ENCODE measurements at regions not wholly inside any gene's neighbourhood (a gene's known extent, or its start where the extent isn't known, plus 50 kb on each side); places are given as distances from the start of the nearest gene placed in this dataset.
"Not testable (repeated sequence)": the region's sequence is repeated elsewhere in the genome, so short reads cannot be mapped to it uniquely, and the experiment has no call there.

DNA sequence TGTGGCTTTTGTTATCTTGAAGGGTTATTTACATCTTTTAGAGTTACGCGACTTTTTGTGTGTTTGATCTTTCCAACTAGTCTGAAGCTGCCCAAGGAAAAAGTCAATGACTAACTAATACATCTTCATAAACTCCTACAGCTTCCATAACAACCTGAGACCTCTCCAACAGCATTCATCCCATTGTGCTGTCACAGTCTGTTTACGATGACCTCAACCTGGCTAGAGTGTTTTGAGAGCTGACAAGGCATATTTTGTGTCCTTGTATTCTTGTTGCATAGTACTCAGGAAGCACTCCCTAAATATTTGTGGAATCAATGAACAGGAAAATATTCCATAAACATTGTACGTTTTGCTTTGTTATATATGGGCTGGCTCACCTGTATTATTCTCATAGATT is 140.2 kb upstream of the NBPF9 start:
- not testable (repeated sequence) for H3K36me3 Mint-ChIP-seq; H3K27me3 Mint-ChIP-seq; DNase-seq; H3K9me3 Mint-ChIP-seq; H3K27ac Mint-ChIP-seq; ATAC-seq (ENCODE audit: low read depth in 2 of 2); H3K4me3 Mint-ChIP-seq; H3K4me1 Mint-ChIP-seq

DNA sequence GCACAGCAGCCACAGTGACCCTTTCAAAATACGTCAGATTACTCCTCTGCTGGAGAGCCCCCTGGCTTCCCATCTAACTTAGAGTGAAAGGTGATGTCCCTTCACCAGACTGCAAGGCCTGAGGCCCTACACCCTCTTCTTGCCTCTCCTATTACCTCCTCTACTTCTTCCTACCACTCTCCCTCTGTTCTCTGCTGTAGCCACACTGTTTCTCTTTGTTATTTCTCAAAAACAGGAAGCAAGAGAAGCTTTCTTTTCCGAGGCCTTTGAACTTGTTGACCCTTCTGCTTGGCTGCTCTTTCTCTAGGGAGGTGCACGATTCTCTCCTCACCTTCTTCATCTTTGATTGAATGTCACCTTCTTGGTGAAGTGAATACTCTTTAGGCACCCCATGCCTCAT is 141.3 kb upstream of the NBPF9 start:
- H3K27me3 Mint-ChIP-seq, H3K4me3 Mint-ChIP-seq, H3K9me3 Mint-ChIP-seq, H3K36me3 Mint-ChIP-seq, DNase-seq, H3K27ac Mint-ChIP-seq, H3K4me1 Mint-ChIP-seq: not testable (repeated sequence)
- peak; percentile 53 to 60 for ATAC-seq (ENCODE audit: low read depth in 2 of 2)

DNA sequence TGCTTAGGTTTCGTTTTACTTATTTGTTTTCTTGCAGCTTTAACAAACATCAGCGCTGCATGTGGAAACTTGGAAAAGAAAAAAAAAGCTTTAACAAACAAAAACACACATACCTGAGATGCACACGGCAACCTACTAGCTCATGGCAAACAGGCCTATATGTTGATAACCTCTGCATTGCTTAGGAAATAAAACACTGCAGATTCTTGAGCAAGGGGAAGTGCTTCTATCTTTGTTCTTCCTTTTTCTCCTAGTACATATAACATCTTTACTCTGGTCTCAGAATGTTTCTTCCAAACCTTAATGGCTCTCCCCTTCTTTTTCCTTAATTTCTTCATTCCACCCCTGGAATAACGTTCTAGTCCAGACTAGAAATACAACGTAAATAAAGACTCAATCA is 142.9 kb upstream of the NBPF9 start:
- not testable (repeated sequence) for H3K4me3 Mint-ChIP-seq, DNase-seq, H3K9me3 Mint-ChIP-seq, H3K36me3 Mint-ChIP-seq, H3K4me1 Mint-ChIP-seq, H3K27ac Mint-ChIP-seq, H3K27me3 Mint-ChIP-seq
- peak; percentile 32 to 57 for ATAC-seq (ENCODE audit: low read depth in 2 of 2)

GRCh38 chr1:149248610-149249009 is 145.3 kb upstream of the NBPF9 start:
- H3K9me3 Mint-ChIP-seq; H3K36me3 Mint-ChIP-seq; H3K27me3 Mint-ChIP-seq; H3K27ac Mint-ChIP-seq; ATAC-seq (ENCODE audit: low read depth in 2 of 2); H3K4me1 Mint-ChIP-seq; DNase-seq; H3K4me3 Mint-ChIP-seq: not testable (repeated sequence)

- not testable (repeated sequence) for ATAC-seq (ENCODE audit: low read depth in 2 of 2); H3K27ac Mint-ChIP-seq; H3K36me3 Mint-ChIP-seq; H3K4me1 Mint-ChIP-seq; H3K9me3 Mint-ChIP-seq; H3K27me3 Mint-ChIP-seq; DNase-seq; H3K4me3 Mint-ChIP-seq
Observed at GRCh38 chr1:149249850-149250467, 146.6 kb upstream of the NBPF9 start.

DNA sequence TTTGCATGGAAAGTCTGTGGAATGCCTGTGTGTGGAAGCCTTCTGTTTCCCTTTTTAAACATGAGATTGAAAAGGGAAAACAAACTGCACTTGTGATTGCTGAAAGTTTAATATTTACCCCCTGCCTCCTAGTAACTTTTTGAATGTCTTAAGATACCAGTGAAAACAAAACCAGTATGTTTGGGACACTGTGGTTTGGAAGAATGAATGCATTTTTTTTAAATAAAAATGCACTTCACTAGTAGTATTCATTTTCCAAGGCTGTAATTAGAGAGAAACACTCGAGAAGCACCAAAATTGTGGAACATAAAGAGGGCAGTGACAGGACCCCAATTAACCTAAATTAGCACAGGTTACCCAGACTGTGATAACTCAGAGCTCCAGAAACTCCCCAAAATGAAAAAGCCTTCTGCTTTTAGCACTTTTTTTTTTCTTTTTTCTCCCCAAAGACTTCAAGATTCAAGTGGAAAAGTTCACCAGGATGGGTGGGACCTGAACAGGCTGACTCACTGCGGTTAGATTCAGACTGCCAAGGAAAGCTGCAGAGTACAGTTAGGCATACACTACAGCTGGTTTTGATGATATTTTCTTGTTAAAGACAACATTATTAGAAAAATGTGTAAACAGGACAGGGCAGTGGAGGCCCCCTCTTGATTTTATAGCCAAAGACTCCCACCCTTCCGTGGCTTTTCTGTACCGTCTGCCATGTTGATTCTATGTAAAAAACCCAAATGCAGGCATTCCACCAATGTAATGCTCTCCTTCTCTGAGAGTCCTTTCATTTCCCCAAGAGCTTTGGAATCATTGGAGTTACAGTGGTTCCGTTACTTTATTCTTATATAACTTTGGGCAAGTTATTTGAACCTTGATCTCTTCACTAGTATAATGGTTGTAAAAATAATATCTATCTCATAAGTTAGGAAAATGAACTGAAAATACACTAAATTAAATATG is 151.8 kb upstream of the NBPF9 start:
- not testable (repeated sequence) for H3K27me3 Mint-ChIP-seq; H3K27ac Mint-ChIP-seq; H3K9me3 Mint-ChIP-seq; H3K4me3 Mint-ChIP-seq; H3K36me3 Mint-ChIP-seq; ATAC-seq (ENCODE audit: low read depth in 2 of 2); H3K4me1 Mint-ChIP-seq; DNase-seq

DNA sequence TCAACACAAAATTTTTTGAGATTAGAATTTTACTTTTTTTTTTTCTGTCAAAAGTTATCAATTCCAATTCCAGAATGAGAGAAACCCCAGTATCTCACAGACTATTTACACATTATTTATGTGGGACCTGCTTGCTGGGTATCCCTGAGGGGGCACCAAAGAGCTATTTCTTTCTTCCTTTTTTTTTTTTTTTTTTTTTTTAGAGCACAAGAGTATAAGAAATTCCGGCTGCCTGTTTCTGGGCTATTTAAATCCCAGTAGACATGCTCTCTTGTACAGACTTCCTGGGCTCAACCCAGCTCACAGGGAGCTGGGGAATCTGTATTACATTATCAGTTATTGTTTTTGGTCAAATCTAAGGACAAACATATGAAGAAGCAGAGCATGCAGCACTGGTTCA is 156.9 kb upstream of the NBPF9 start:
- not testable (repeated sequence) for H3K4me1 Mint-ChIP-seq, H3K9me3 Mint-ChIP-seq, H3K4me3 Mint-ChIP-seq, H3K27ac Mint-ChIP-seq, H3K27me3 Mint-ChIP-seq, DNase-seq, H3K36me3 Mint-ChIP-seq
- peak; percentile 38 to 59 for ATAC-seq (ENCODE audit: low read depth in 2 of 2)

DNA sequence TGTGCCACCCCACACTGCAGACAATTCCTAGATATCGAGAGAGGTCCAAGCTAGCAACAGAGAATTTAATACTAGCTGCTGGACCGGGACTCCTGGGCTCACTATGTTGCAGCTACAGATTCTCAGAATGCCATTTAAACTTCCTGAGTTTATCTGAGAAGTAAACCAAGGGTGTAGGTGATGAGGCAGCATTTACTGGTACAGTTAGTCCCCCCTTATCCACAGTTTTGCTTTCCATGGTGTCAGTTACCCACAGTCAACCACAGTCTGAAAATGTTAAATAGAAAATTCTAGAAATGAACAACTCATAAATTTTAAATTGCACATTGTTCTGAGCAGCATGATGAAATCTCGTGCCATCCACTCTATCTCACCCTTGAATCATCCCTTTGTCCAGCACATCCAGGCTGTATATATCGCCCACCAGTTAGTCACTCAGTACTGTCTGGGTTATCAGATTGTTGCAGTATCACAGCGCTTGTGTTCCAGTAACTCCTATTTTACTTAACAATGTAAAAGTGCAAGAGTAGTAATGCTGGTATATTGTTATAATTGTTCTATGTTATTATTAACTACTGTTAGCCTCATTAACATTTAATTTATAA is 157.5 kb upstream of the NBPF9 start:
- ATAC-seq (ENCODE audit: low read depth in 2 of 2); H3K27me3 Mint-ChIP-seq; H3K36me3 Mint-ChIP-seq; DNase-seq; H3K4me3 Mint-ChIP-seq; H3K9me3 Mint-ChIP-seq; H3K27ac Mint-ChIP-seq; H3K4me1 Mint-ChIP-seq: not testable (repeated sequence)

GRCh38 chr1:149267287-149267686 is 163.9 kb upstream of the NBPF9 start:
- H3K9me3 Mint-ChIP-seq; H3K27ac Mint-ChIP-seq; H3K4me3 Mint-ChIP-seq; H3K27me3 Mint-ChIP-seq; ATAC-seq (ENCODE audit: low read depth in 2 of 2); DNase-seq; H3K4me1 Mint-ChIP-seq; H3K36me3 Mint-ChIP-seq: not testable (repeated sequence)

DNA sequence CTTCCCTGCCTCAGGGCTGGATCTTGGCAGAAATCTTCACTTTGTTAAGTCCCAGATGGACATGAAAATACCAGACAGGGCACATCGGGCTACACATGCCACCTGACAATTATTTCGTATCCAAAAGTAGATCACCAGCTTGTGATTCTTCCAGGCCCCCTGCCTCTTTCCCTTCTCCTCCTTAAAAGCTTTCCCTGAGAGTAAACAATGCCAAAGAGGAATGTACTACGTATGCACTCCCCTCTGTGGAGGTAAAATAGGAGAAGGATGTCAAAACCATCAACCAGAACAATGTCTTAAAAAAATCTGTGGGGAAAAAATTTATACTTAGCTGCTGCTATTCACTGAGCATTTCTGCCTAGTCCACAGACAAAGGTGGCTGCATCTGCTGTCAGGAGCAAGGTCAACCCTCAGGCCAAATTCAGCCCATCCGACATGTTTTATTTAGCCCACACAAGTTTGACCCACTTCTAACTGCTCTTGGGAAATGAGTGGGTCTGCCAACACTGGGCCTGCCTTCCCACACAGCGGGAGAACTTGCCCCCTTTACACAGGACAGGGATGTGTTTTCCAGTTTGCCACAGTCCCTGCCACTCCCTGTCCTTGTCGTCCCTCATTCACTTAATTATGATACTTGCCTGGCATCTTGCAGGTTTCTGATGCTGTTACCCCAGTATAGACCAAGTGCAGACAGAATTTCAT is 165.8 kb upstream of the NBPF9 start:
- not testable (repeated sequence) for H3K36me3 Mint-ChIP-seq; H3K9me3 Mint-ChIP-seq; H3K4me1 Mint-ChIP-seq; H3K27ac Mint-ChIP-seq; DNase-seq; H3K27me3 Mint-ChIP-seq; H3K4me3 Mint-ChIP-seq; ATAC-seq (ENCODE audit: low read depth in 2 of 2)

GRCh38 chr1:149269833-149270232 is 166.5 kb upstream of the NBPF9 start:
- DNase-seq; H3K9me3 Mint-ChIP-seq; H3K27ac Mint-ChIP-seq; H3K4me3 Mint-ChIP-seq; H3K27me3 Mint-ChIP-seq; H3K36me3 Mint-ChIP-seq; H3K4me1 Mint-ChIP-seq; ATAC-seq (ENCODE audit: low read depth in 2 of 2): not testable (repeated sequence)

DNA sequence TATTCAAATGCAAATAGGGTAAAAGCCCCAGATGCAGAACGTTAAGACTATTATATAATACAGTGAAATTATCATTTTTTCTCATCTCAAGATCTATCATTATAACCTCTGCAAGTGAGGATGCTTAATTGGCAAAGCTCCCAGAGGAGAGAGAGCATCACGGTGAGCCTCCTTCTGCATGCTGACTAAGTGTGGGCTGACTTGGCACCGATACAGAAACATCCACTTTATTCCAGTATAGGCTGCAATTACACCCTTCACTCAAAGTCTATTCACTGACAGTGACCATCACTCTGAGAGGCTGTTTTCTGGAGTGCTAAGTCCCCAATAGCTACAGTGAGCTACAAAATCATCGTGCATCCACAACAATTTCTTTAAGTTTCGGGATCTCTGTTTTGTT is 171.1 kb upstream of the NBPF9 start:
- not testable (repeated sequence) for H3K36me3 Mint-ChIP-seq; H3K27me3 Mint-ChIP-seq; H3K9me3 Mint-ChIP-seq; DNase-seq; H3K27ac Mint-ChIP-seq; ATAC-seq (ENCODE audit: low read depth in 2 of 2); H3K4me3 Mint-ChIP-seq; H3K4me1 Mint-ChIP-seq

DNA sequence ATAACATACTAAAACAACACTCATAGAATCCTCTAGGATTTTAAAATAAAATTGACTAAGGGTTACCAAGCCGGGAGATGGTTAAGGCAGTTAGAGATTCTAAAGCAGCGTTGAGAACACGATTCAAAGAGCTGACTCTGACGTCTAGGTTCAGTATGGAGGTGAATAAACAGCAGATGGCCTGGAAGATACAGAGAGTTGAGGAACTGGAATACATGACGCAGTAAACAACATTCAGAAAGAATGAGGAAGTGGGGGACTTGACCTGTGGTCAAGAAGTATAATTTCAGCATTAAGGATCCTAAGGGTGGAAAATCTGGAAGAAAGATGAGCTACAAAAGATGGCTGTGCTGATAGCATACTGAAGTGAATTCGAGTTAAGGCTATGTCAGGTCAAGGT is 172.5 kb upstream of the NBPF9 start:
- ATAC-seq (ENCODE audit: low read depth in 2 of 2): peak; percentile 77 to 84
- H3K4me3 Mint-ChIP-seq, DNase-seq, H3K36me3 Mint-ChIP-seq, H3K27me3 Mint-ChIP-seq, H3K27ac Mint-ChIP-seq, H3K4me1 Mint-ChIP-seq, H3K9me3 Mint-ChIP-seq: not testable (repeated sequence)

DNA sequence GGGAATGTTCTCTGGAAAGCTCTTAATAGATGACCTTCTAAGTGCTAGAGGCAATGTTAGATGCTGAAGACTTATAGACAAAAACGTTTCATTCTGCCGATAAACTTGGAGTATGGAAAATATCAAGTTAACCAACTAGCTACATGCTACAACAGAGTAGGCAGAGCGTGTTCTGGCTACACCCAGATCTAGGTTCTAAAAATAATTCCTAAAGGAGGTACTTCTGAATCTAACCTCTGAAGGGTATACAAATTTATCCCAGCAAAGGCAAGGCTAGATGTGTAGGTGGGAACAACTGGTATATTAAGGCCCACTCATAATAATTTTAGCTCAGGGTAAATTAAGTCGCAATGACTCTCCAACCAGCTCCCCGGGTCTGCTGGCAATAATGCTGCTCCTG is 173.1 kb upstream of the NBPF9 start:
- ATAC-seq (ENCODE audit: low read depth in 2 of 2); H3K4me3 Mint-ChIP-seq; H3K9me3 Mint-ChIP-seq; H3K4me1 Mint-ChIP-seq; DNase-seq; H3K27ac Mint-ChIP-seq; H3K27me3 Mint-ChIP-seq; H3K36me3 Mint-ChIP-seq: not testable (repeated sequence)

Measured in naive B cell (primary cell).